ENCODE measurements at regions not wholly inside any gene's neighbourhood (a gene's known extent, or its start where the extent isn't known, plus 50 kb on each side); places are given as distances from the start of the nearest gene placed in this dataset.

DNA sequence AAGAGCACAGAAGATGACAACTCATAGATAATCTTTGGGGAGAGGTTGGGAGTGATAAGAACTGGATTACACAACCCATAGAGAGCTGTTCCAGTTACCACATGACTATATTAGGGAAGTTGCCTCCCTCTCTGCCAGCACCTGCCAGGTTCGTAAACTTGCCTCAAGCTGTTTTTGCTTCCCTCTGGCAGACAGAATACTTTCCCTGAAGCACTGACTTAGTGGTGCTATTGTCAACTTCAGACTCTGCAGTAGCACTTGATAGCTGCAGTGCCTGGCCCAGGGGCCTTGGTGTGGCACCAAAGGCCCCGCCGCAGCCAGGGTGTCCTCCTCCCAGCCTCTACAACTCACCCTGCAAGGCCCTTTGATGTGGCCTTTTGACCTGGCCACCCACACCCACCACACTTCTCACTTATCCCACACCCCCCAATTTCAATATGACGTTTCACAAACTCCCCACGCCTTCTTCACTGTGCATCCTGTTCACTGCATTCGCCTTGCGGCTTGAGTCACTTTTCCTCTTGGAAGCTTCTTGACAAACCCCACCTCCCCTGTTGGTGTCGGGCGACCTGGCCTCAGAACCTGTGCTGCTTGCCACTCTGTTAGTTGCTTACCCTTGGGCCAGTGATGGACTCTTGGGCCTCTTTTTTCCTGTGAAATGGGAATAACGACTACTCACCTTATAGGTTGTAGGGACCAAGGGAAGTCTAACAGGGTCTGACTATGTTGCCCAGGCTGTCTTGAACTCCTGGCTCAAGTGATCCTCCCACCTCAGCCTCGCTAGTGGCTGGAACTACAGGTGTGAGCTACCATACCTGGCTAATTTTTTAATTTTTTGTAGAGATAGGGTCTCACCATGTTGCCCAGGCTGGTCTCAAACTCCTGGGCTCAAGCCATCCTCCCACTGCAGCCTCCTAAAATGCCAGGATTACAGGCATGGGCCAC, 50.2 kb upstream of the PODXL start:
- TF ChIP-seq, protein P1, sequence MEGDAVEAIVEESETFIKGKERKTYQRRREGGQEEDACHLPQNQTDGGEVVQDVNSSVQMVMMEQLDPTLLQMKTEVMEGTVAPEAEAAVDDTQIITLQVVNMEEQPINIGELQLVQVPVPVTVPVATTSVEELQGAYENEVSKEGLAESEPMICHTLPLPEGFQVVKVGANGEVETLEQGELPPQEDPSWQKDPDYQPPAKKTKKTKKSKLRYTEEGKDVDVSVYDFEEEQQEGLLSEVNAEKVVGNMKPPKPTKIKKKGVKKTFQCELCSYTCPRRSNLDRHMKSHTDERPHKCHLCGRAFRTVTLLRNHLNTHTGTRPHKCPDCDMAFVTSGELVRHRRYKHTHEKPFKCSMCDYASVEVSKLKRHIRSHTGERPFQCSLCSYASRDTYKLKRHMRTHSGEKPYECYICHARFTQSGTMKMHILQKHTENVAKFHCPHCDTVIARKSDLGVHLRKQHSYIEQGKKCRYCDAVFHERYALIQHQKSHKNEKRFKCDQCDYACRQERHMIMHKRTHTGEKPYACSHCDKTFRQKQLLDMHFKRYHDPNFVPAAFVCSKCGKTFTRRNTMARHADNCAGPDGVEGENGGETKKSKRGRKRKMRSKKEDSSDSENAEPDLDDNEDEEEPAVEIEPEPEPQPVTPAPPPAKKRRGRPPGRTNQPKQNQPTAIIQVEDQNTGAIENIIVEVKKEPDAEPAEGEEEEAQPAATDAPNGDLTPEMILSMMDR (IDR thresholded peaks at IDR 0.05; ENCODE audit: partially characterized antibody, unreplicated experiment): no peak
- H3K36me3 Mint-ChIP-seq (ENCODE audit: unreplicated experiment): peaks cover 4% of the 10 kb centered on the region
- H3K4me3 Mint-ChIP-seq (ENCODE audit: unreplicated experiment): no peak overlapping the region
- no peak for DNase-seq
- H3K27ac Mint-ChIP-seq (ENCODE audit: unreplicated experiment): no peak overlapping the region
- H3K27me3 Mint-ChIP-seq (ENCODE audit: unreplicated experiment): peaks cover 15% of the 10 kb centered on the region
- H3K9me3 Mint-ChIP-seq (ENCODE audit: unreplicated experiment): peaks cover 1% of the 10 kb centered on the region
- peaks cover 10% of the 10 kb centered on the region for H3K4me1 Mint-ChIP-seq (ENCODE audit: low read depth, unreplicated experiment)
